ENCODE measurements at regions not wholly inside any gene's neighbourhood (a gene's known extent, or its start where the extent isn't known, plus 50 kb on each side); places are given as distances from the start of the nearest gene placed in this dataset.

DNA sequence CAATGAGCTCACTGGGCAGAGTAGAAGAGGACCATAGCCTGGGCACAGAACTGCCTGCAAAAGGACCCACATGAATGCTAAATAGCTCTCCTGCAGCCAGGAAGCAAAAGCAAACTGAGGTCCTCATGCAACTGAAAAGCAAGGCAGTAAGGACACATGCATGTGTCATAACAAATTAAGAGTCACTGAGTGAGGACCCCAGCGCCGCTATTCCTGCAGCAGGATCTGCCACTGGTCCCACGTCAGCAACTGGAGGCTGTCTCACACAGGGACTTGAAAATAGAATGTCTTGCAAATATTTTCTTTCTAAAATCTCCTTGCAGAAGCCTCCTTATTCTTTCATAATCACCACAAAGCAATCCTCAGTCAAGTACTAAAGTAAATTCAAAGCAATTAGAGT is 559.6 kb upstream of the DAB1 start:
- DNase-seq: no peak

- DNase-seq: no peak
These were observed 559.0 kb upstream of the DAB1 start for GRCh38 chr1:57982852-57983251.

DNA sequence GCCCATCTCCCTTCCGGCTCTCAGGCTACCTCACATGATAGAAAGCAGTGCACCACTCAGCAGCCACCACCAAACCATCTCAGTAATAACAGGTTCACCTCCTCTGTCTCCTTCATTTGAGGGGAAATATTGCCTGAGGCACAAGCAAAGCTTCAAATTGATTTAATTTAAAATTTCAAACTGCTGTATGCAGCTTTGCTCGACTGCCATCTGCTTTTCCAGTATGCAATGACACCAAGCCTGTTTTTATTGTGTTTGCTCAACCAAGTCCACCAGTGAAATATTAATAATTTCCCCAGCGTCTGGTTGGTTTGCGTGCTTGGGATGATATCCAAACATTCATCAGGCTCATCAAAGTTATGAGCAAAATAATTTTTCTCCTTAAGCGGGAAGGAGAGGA is 552.4 kb upstream of the DAB1 start:
- no peak for DNase-seq

- DNase-seq: no peak
These were observed 544.5 kb upstream of the DAB1 start for GRCh38 chr1:57968321-57968720.

GRCh38 chr1:57966751-57967406 is 543.0 kb upstream of the DAB1 start:
- no peak for DNase-seq

- DNase-seq: no peak
These were observed 542.5 kb upstream of the DAB1 start for GRCh38 chr1:57966340-57966739.

GRCh38 chr1:57963581-57963980 is 539.7 kb upstream of the DAB1 start:
- no peak for DNase-seq

DNA sequence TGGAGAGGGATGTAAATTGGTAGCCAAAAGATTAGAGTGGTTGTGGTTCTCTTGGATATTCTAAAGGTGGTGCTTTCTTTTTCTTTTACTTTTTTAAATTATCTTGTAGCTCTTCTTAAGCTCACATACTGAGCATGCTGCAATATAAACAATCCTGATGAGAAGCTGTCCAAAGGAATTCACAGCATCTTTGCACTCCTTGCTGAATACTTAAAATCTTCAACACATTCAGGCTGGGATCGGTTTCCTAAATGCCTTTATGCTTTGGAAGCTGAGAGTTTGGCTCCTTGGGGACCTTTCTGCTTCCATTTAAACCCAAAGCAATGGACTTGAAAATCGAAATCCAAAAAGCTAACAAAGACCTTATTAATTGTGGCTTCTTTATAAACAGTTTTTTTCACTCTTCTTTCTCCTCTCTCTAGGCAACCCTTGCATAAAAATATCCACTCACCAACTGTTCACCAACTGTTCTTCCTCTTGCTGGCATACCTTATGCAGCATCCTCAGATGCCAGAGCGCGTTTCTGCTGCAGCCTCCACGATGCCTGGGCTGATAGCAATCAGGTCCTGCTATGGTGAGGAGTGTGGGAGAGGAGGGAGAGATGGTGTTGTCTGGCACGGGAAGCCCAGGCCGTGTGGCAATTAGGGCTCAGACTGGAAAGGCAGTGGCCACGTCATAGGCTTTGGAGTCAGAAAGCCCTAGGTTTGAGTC is 535.8 kb upstream of the DAB1 start:
- DNase-seq: no peak

DNA sequence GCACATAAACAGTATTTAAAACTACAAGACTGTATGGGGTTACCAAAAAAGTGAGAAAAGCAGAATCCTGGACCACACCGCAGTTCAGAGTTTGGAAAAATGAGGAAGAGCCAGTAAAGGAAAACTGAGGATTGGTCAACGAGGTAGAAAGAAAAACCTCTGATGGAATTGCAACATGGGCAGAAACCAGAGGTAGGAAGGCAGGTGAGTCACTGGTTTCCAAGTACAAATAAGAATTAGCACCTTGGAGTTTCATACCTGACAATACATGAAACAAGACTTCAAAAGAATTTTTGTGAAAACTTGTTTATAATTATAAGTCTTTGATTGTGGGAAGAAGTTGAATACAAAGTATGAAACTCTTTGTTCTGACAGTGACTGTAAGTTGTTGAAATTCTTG is 533.7 kb upstream of the DAB1 start:
- DNase-seq: no peak

DNA sequence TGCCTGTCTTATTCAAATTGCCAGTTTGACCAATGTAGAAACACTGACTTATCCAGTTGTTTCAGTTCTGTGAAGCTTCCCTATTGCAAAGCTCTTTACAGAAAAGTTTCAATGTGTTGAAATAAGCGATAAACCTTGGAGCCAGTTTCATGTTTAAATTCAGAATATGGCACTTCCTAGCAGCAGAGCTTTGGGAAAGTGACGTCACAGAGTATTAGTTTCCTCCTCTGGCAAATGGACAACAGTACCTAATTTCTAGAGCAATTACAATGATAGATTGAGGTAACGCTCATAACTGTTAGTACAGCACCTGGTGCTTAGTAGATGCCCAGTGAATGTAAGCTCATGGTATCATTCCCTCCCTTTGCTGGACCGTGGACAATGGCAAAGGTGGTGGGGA is 527.5 kb upstream of the DAB1 start:
- DNase-seq: no peak

- no peak for DNase-seq
These were observed 525.3 kb upstream of the DAB1 start for GRCh38 chr1:57949168-57949567.

GRCh38 chr1:57947471-57947870 is 523.6 kb upstream of the DAB1 start:
- no peak for DNase-seq

DNA sequence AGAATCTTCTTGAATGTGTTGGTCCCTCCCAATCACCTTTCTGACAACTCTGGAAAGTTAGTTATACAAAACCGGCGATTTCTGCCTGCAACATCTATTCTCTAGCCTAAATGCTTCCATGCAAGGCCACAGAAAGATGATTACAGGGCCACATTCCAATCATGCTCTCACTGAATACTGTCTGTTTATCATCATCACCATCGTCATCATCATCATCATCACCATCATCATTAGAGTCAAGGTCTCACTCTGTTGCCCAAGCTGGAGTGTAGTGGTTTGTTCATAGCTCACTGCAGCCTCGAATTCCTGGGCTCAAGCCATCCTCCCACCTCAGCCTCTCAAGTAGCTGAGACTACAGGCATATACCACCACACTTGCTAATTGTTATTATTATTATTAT is 521.2 kb upstream of the DAB1 start:
- no peak for DNase-seq

DNA sequence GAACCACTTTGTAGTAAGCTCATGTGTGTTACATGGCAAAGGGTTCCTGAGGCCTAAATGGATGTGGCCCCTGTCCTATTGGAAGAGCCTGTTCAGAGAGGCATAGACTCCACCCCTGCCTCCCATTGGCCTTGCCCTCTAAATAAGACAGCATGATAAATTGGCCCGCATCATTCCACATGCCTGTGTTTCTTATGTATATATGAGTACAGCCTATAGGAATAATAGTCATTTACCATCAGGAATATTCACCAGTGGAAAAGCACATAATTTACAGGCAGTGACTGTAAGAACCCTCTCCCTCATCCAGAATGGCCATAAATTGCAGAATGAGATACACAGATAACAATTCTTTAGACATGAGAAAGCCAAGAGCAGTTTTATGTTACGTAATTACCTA is 519.5 kb upstream of the DAB1 start:
- no peak for DNase-seq

GRCh38 chr1:57934745-57935144 is 510.9 kb upstream of the DAB1 start:
- no peak for DNase-seq

DNA sequence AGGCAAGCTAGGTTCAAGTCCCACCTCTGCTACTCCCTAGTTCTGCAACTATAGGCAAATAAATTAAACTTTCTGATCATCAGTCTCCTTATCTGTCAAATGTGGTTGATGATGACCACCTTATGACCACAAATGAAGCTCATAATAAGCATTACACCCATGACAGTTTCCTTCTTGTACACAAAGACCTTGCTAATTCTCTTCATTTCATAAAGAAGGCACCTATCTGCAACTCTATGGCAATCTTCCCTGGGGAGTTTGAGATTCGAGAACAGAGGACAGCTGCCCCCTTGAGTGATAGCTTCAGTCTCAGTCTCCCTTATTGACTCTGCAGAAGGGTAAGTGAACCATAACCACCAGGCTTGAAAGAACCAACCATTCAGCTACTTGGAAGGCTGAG is 503.1 kb upstream of the DAB1 start:
- DNase-seq: no peak

GRCh38 chr1:57926025-57926552 is 502.2 kb upstream of the DAB1 start:
- DNase-seq: no peak

DNA sequence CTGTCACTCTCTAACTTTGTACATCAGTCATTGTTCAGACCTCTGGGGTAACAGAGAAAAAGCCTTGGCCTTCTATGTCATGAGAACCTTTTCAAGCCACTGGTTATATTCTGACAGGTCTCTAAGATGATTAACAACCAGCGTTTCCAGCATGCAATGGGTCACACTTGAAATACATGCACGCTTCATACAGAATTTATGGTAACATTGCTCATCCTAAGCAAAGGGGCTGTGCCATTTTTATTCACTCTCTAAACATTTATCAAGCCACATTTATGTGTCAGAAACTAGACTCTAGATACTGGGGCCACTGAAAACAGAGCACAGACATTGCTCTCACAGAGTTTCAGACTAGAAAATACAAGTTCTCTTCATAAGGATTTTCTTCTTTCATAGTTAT is 501.4 kb upstream of the DAB1 start:
- DNase-seq: no peak

DNA sequence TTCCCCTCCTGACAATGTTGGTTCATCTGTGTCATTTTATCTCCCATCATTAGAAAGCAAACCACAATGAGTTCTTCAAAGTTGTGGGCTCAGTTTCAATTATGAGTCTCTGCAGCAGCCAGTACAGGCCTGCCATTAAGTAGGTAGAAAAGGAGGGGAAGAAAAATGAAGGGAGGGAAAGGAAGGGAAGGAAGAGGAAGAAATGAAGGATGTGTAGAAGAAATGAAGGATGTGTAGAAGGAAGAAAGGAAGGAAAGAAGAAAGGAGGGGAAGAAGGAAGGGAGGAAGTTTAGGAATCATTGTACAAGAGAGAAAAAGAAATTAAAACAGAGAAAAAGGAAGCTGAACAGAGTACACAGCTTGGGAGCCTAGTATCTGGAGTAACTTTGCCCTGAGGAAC is 498.3 kb upstream of the DAB1 start:
- DNase-seq: no peak

DNA sequence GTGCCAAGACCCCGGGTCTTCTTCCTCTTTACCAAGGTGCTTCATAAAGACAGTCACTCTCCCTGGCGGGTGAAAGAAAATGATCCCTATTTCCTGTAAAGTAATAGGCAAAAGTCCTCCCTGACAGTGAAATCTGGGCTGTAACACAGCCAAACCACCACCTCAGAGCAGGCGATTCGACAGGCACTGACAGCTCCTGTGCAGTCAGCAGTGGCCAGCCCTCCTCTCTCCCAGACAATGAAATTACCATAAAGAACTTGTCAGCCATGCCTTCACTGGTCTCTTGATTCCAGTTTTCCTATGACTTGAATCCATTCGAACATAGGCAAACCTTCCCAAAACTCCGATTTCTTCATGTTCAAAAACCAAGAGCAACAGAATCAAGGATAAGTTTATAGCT is 492.2 kb upstream of the DAB1 start:
- no peak for DNase-seq

DNA sequence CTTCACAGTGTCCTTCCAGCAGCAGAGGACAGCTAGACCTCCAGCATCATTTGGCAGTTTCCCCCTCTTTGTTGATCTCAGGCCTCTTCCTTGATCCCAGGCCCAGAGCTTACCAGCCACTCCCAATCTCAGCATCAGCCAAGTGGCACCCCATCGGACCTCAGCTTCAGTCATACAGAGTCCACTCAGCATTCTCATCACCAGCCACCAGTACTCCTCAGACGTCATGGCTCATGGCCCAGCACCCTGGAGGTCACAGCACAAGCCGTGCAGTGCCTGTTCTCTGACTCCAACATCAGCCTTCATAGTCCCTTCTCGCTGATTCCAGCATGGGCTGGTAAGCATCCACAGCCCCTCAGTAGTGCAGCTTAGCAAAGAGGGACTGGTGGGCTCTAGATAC is 487.6 kb upstream of the DAB1 start:
- DNase-seq: no peak

GRCh38 chr1:57910782-57911181 is 486.9 kb upstream of the DAB1 start:
- no peak for DNase-seq

GRCh38 chr1:57910305-57910704 is 486.4 kb upstream of the DAB1 start:
- no peak for DNase-seq

GRCh38 chr1:57908147-57908890 is 484.5 kb upstream of the DAB1 start:
- no peak for DNase-seq

All from stimulated activated CD4-positive, alpha-beta T cell treated with anti-CD3 and anti-CD28 coated beads, Interleukin-4, amount 100 ng/mL, for 24 hours (primary cell).